Naive B cell (primary cell): ENCODE measurements at regions not wholly inside any gene's neighbourhood (a gene's known extent, or its start where the extent isn't known, plus 50 kb on each side); places are given as distances from the start of the nearest gene placed in this dataset.

ENCODE experiments used
- ATAC-seq, 2 donors: fragments of 150-1000 bp; cut with Tn5 transposase; 2 replicates each; pipeline ENCODE4 v1.10.0; 2021; ENCODE audit warnings: low read depth in 2 of 2, mild to moderate bottlenecking in 2 of 2, moderate library complexity in 2 of 2
- DNase-seq: peaks from one replicate; pipeline ENCODE4 v3.0.0; 2022
- H3K27ac Mint-ChIP-seq, 6 donors: one replicate each; pipeline ENCODE4 v1.8.0; 2020 to 2022; ENCODE audit warnings: mild to moderate bottlenecking in 6 of 6, mixed read lengths in 6 of 6, moderate library complexity in 5 of 6, inconsistent platforms in 2 of 6
- H3K27me3 Mint-ChIP-seq, 3 donors: one replicate each; pipeline ENCODE4 v1.8.0; 2021 to 2022; ENCODE audit warnings: mixed read lengths in 3 of 3, mild to moderate bottlenecking in 1 of 3
- H3K36me3 Mint-ChIP-seq, 2 donors: one replicate each; pipeline ENCODE4 v1.8.0; 2020 to 2022; ENCODE audit warnings: mixed read lengths in 2 of 2, inconsistent platforms in 1 of 2, mild to moderate bottlenecking in 1 of 2
- H3K4me1 Mint-ChIP-seq, 3 donors: one replicate each; pipeline ENCODE4 v1.8.0; 2020 to 2022; ENCODE audit warnings: mixed read lengths in 3 of 3, inconsistent platforms in 1 of 3, mild to moderate bottlenecking in 1 of 3, moderate library complexity in 1 of 3
- H3K4me3 Mint-ChIP-seq, 8 donors: one replicate each; pipeline ENCODE4 v1.8.0; 2020 to 2022; ENCODE audit warnings: mild to moderate bottlenecking in 8 of 8, mixed read lengths in 8 of 8, moderate library complexity in 8 of 8, inconsistent platforms in 2 of 8
- H3K9me3 Mint-ChIP-seq, 7 donors: one replicate each; pipeline ENCODE4 v1.8.0; 2020 to 2022; ENCODE audit warnings: mixed read lengths in 7 of 7, mild to moderate bottlenecking in 5 of 7, inconsistent platforms in 2 of 7, moderate library complexity in 1 of 7

DNA sequence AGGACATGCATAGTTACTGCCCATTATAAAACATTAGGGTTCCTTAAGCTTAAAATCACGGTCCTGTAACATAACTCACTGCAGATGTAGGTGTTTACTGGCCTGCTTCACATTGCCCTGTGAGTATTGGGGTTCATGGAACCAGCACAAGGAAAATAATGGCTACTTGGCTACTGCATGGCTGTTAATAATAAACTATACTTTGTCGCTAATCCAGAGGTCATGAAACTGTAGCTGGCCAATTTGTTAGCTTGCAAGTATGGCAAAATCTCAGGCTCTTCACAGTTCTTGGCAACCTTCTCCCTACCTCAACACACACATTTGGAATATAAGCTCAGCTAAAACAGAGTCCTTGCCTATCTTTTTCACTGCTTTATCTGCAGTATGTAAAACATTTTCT is 274.0 kb upstream of the NR5A2 start:
- Mint-ChIP-seq H3K36me3 (no peaks in the 10 kb centered on the region), H3K27me3 (peaks cover 14 to 33% (median 31%) of the 10 kb centered on the region in 3 donors), H3K4me3 (no peak overlapping the region), H3K9me3 (no peaks in the 10 kb centered on the region), H3K27ac (no peak overlapping the region), H3K4me1 (no peaks in the 10 kb centered on the region)
- DNase-seq (no peak), ATAC-seq (no peak)

DNA sequence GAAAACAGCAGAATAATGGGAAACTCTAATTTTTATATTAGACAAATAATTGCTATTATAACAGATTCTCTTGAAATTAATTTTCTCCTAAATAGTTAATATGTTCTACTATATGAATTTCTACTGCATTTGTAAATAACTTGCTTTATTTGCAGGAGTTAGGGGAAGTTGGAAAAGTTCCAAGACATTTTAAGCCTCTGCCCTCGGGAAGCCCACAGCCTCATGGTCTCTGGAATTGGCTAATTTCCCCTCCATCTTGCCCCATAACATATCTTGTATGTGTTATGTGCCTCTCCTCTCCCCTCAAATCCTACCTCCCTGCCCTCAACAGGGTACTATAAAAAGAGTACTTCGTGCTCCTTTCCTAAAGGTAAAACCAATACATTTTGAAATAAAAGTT is 271.4 kb upstream of the NR5A2 start:
- Mint-ChIP-seq H3K27me3 (peaks cover 23 to 47% (median 35%) of the 10 kb centered on the region in 3 donors), H3K4me1 (no peaks in the 10 kb centered on the region), H3K9me3 (no peaks in the 10 kb centered on the region), H3K27ac (no peak overlapping the region), H3K4me3 (no peak overlapping the region), H3K36me3 (no peaks in the 10 kb centered on the region)
- no peak for ATAC-seq
- DNase-seq = no peak

DNA sequence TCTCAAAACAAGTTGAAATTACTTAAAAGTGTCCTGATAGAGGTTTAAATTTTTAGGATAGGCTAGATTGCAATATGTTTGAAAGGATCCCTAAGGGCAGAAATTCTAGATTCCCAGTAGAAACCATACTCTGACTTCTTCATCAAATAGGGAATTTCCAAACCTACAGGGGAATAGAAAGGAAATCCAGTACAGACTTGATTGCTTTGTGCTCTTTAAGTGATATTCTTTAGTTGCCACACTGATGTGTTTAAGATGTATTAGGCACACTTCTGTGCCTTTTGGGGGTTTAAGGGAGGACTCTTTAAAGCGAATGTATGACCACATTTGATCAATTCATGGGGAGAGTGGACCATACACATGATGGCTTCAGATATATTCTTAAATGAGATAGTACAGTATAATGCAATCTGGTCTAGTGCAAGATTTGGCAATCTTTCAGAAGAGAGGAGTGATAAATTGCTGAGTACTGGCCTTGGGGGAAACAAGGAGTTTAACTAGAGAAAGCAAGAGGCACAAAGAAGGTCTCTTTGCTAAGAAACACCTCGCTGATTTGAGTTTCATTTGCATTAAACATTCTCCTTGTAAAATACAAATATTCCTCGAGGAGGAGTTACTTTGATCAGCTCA is 268.8 kb upstream of the NR5A2 start:
- H3K9me3 Mint-ChIP-seq = peaks cover 0 to 4% (median 0%) of the 10 kb centered on the region in 7 donors
- H3K4me1 Mint-ChIP-seq = no peaks in the 10 kb centered on the region
- H3K27ac Mint-ChIP-seq = no peak overlapping the region
- H3K36me3 Mint-ChIP-seq = no peaks in the 10 kb centered on the region
- no peak overlapping the region for H3K4me3 Mint-ChIP-seq
- peaks cover 34 to 43% (median 42%) of the 10 kb centered on the region in 3 donors for H3K27me3 Mint-ChIP-seq
- ATAC-seq = no peak
- no peak for DNase-seq

DNA sequence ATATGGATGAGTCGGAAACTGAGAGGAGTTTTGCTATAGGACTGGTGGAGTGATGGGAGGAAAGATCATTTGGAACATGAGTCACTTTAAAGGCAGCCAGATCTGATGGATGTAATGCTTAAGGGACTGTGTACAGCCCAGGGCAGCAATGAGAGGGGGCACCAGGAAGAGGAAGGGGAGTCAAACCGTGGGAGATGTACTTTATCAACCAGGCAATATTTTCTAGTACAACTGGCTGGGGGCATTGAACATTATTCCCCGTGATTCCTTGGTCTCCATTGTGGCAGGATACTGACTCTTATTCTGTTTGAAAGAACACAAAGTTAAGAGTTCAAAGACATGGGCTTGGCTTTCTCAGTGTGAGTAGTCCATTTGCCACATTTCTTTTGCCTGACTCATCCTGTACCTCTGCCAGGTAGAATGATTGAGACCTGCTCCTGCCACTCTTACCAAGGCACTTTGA is 268.2 kb upstream of the NR5A2 start:
- Mint-ChIP-seq H3K4me1 (no peaks in the 10 kb centered on the region), H3K36me3 (no peaks in the 10 kb centered on the region), H3K27me3 (peaks cover 34 to 42% (median 40%) of the 10 kb centered on the region in 3 donors), H3K27ac (no peak overlapping the region), H3K9me3 (peaks cover 0 to 4% (median 0%) of the 10 kb centered on the region in 7 donors), H3K4me3 (no peak overlapping the region)
- DNase-seq (no peak), ATAC-seq (no peak)

DNA sequence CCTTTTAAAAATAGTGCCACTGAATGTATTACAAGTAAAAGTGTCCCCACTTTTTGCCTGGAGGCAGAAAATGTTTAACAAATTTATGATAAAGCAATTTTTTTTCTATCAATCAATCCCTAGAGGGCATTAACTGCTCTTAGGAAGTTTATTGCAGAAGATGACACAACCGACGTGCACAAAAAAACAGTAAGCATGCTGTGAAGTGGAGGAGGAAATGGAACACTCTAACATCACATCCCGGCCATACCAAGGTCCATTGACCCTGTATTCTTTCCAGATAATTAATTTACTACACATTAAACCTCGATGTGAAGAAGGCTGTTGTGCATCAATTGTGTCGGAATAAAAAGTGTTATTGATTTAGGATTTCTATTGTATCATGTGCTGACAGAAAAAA is 264.9 kb upstream of the NR5A2 start:
- Mint-ChIP-seq H3K27ac (no peak overlapping the region), H3K4me1 (no peaks in the 10 kb centered on the region), H3K27me3 (peaks cover 22 to 34% (median 31%) of the 10 kb centered on the region in 3 donors), H3K4me3 (no peak overlapping the region), H3K9me3 (peaks cover 7 to 31% (median 23%) of the 10 kb centered on the region in 7 donors), H3K36me3 (peaks cover 3 to 24% of the 10 kb centered on the region in 2 donors)
- DNase-seq = no peak
- ATAC-seq = no peak

- Mint-ChIP-seq H3K36me3 (peaks cover 9 to 33% of the 10 kb centered on the region in 2 donors), H3K4me1 (no peaks in the 10 kb centered on the region), H3K27ac (peak overlapping the region in 1 of 6 donors; percentile 47), H3K4me3 (no peak overlapping the region), H3K9me3 (peaks cover 7 to 48% (median 31%) of the 10 kb centered on the region in 7 donors), H3K27me3 (peaks cover 21 to 29% (median 28%) of the 10 kb centered on the region in 3 donors)
- ATAC-seq (no peak), DNase-seq (no peak)
Observed at GRCh38 chr1:199766218-199766792, 261.2 kb upstream of the NR5A2 start.

DNA sequence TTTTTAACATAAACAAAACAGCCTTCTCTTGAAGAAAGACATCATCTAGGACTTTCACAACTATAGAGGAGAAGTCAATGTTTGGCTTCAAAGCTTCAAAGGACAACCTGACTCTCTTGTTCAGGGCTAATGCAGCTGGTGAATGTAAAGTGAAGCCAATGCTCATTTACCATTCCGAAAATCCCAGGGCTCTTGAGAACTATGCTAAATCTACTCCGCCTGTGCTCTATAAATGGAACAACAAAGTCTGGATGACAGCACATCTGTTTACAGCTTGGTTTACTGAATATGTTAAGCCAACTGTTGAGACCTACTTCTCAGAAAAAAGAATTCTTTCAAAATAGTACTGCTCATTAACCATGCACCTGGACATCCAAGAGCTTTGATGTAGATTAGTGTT is 259.8 kb upstream of the NR5A2 start:
- H3K27me3 Mint-ChIP-seq = peaks cover 19 to 38% (median 28%) of the 10 kb centered on the region in 3 donors
- H3K27ac Mint-ChIP-seq = no peak overlapping the region
- peaks cover 3 to 48% (median 31%) of the 10 kb centered on the region in 7 donors for H3K9me3 Mint-ChIP-seq

DNA sequence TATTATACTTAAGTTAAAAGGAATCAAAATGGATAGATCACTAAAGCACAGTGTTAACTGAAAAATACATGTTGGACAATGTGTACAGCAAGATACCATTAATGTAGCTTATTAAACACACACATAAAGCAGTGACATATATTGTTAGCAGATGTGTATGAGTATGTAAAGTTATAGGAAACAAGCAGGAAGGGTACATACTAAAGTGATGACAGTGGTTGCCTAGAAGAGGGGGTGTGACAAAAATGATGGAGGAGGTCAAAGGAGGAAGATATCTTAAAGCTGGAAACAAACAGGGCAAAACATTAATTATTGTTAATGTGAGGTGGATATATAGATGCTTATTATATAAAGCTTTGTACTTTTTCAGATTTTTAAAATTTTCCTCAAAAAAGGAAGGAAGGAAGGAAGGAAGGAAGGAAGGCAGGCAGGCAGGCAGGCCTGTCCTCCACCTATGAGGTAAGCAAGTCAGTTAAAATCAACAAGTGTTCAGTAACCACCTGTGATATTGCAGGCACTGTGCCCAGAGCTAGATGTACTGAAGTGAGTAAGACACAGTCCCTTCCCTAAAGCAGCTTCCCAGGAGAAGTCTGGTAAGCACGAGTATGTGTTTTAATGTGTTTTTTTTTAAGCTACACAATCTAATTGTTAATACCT is 252.9 kb upstream of the NR5A2 start:
- peaks cover 11 to 37% (median 25%) of the 10 kb centered on the region in 3 donors for H3K27me3 Mint-ChIP-seq
- H3K36me3 Mint-ChIP-seq = no peaks in the 10 kb centered on the region
- H3K4me1 Mint-ChIP-seq = peaks cover 0 to 4% (median 3%) of the 10 kb centered on the region in 3 donors
- DNase-seq (no peak), ATAC-seq (no peak)
- peaks cover 0 to 4% (median 0%) of the 10 kb centered on the region in 7 donors for H3K9me3 Mint-ChIP-seq
- peak overlapping the region in 2 of 6 donors; percentile 19 to 84 for H3K27ac Mint-ChIP-seq
- no peak overlapping the region for H3K4me3 Mint-ChIP-seq

More for the DNA sequence above, 259.8 kb upstream of the NR5A2 start:
- H3K4me1 Mint-ChIP-seq = no peaks in the 10 kb centered on the region
- H3K4me3 Mint-ChIP-seq = no peak overlapping the region
- ATAC-seq (no peak), DNase-seq (no peak)
- H3K36me3 Mint-ChIP-seq = peaks cover 9 to 33% of the 10 kb centered on the region in 2 donors

GRCh38 chr1:199776768-199777497 is 250.6 kb upstream of the NR5A2 start:
- Mint-ChIP-seq H3K9me3 (peaks cover 0 to 5% (median 2%) of the 10 kb centered on the region in 7 donors), H3K36me3 (no peaks in the 10 kb centered on the region), H3K4me3 (no peak overlapping the region), H3K27ac (peak overlapping the region in 1 of 6 donors; percentile 68), H3K27me3 (peaks cover 6 to 30% (median 14%) of the 10 kb centered on the region in 3 donors), H3K4me1 (peaks cover 0 to 4% (median 3%) of the 10 kb centered on the region in 3 donors)
- DNase-seq (no peak), ATAC-seq (no peak)

GRCh38 chr1:199778324-199778955 is 249.1 kb upstream of the NR5A2 start:
- ATAC-seq (no peak), DNase-seq (no peak)
- peak overlapping the region in 1 of 6 donors; percentile 2 for H3K27ac Mint-ChIP-seq
- peaks cover 0 to 27% (median 9%) of the 10 kb centered on the region in 3 donors for H3K27me3 Mint-ChIP-seq
- peaks cover 0 to 5% (median 0%) of the 10 kb centered on the region in 7 donors for H3K9me3 Mint-ChIP-seq
- H3K4me3 Mint-ChIP-seq = no peak overlapping the region
- H3K36me3 Mint-ChIP-seq = no peaks in the 10 kb centered on the region
- H3K4me1 Mint-ChIP-seq = peaks cover 0 to 4% (median 3%) of the 10 kb centered on the region in 3 donors

GRCh38 chr1:199780091-199780490 is 247.4 kb upstream of the NR5A2 start:
- Mint-ChIP-seq H3K36me3 (no peaks in the 10 kb centered on the region), H3K9me3 (peaks cover 0 to 5% (median 0%) of the 10 kb centered on the region in 7 donors), H3K27me3 (peaks cover 0 to 13% (median 9%) of the 10 kb centered on the region in 3 donors), H3K27ac (no peak overlapping the region), H3K4me1 (peaks cover 0 to 8% (median 4%) of the 10 kb centered on the region in 3 donors), H3K4me3 (no peak overlapping the region)
- DNase-seq = no peak
- ATAC-seq = no peak

DNA sequence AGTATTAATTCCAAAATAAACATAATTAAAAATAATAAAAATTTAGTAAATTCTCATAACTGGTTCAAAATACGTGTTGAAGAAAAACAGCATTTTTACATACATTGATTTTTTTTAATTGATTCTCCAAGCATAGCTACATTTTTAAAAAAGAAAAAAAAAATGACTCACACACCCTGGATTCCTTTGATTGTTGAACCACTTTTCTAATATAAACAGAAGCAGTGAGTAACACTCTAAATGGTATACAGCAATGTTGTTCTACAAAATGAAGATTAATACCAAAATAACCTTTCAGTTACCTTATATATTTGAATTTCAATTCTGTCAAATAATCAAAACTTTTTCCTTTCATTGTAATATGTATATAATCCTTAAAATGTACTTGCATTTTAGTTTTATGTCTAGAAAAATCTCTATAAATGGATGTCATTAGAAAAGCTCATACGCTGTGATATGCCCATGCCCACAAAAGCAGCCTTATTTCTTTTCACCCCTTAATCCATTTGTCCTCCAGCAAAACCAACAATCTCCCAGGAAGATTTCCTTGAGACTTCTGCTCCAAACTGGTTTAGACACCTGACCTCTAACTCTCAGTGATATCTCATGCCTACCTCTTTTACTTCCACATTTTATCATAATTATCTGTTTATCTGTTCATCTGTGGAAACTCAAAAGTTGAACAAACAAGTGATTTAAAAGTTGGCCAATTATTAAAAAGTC is 246.4 kb upstream of the NR5A2 start:
- DNase-seq (no peak), ATAC-seq (no peak)
- Mint-ChIP-seq H3K4me1 (peaks cover 0 to 8% (median 4%) of the 10 kb centered on the region in 3 donors), H3K36me3 (no peaks in the 10 kb centered on the region), H3K27ac (no peak overlapping the region), H3K4me3 (no peak overlapping the region), H3K9me3 (peaks cover 0 to 5% (median 0%) of the 10 kb centered on the region in 7 donors), H3K27me3 (peaks cover 0 to 11% (median 9%) of the 10 kb centered on the region in 3 donors)
